ENCODE measurements at regions not wholly inside any gene's neighbourhood (a gene's known extent, or its start where the extent isn't known, plus 50 kb on each side); places are given as distances from the start of the nearest gene placed in this dataset.

DNA sequence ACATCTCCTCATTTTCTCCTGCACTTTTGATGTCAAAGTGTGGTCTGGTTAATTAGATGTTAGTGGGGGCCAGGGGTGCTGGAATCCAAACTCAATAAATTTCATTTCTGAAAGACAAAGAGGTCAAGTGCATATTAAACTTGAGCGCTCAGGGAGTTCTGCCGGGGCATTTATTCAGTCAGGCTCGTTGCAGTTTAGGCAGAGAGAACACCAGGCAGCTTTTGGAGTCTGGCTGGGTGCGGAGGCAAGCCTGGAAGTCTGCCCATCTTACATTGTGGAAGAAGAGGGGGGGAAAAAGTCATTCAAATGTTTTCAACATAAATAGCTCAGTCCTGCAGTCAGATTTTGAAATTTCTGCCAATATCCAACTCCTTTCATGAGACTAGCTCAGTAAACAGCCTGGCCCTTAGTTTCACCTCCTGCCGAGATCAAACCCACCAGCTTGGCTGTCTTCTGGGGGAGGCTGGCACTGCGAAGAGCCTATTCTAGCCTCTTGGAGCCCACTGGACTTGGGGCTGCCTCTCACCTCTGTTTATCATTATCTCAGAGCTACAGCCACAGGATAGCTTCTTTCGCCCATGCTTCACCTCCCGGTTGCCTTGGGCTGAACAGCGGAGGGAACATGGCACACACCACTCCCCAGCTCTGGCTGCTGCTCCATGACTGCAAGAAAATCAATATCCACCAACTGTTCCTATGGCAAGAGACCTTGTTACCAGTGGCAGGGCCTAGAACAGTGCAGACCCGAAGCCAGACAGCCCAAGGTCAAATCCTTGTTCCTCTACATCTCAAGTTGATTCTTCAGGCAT, 177.4 kb upstream of the CDH5 start:
- TF ChIP-seq EZH2 (IDR thresholded peaks at IDR 0.05; ENCODE audit: low read depth, low read length, severe bottlenecking) (no peak), CTCF (IDR thresholded peaks at IDR 0.05; ENCODE audit: control extremely low read depth in 1 of 3, insufficient read depth in 1 of 3, low read depth in 1 of 3, low read length in 3 of 3) (no peak), SIN3A (conservative IDR thresholded peaks at IDR 0.05 in 1 of 2, IDR thresholded peaks at IDR 0.05 in 1 of 2; ENCODE audit: low read depth in 1 of 2, low read length in 2 of 2) (no peak), RAD21 (IDR thresholded peaks at IDR 0.05 in 1 of 2, conservative IDR thresholded peaks at IDR 0.05 in 1 of 2; ENCODE audit: low read depth in 2 of 2, low read length in 2 of 2) (no peak), FOSL1 (IDR thresholded peaks at IDR 0.05; ENCODE audit: insufficient read depth, low read depth, low read length) (no peak), EGR1 (IDR thresholded peaks at IDR 0.05; ENCODE audit: borderline replicate concordance, low read depth, low read length) (no peak), CHD2 (IDR thresholded peaks at IDR 0.05; ENCODE audit: low read length) (no peak), POLR2AphosphoS5 (IDR thresholded peaks at IDR 0.05; ENCODE audit: low read depth, low read length) (no peak), RNF2 (IDR thresholded peaks at IDR 0.05; ENCODE audit: borderline replicate concordance, low read depth, low read length, missing control alignments, poor library complexity, severe bottlenecking) (no peak)

Measured in H1 (cell line).